HEK293 (cell line): ENCODE measurements at regions not wholly inside any gene's neighbourhood (a gene's known extent, or its start where the extent isn't known, plus 50 kb on each side); places are given as distances from the start of the nearest gene placed in this dataset.

ENCODE experiments used
- REPIN1 ChIP-seq: fragments of 450-650 bp; formaldehyde crosslinking; IDR thresholded peaks from 2 replicates; pipeline ENCODE4 v1.5.1; 2017; ENCODE audit warnings: missing biosample characterization, missing genetic modification characterization, low read depth
- ZBTB8A ChIP-seq: fragments of 450-650 bp; formaldehyde crosslinking; IDR thresholded peaks from 2 replicates; pipeline ENCODE4 v1.5.1; 2016; ENCODE audit warnings: missing biosample characterization, missing genetic modification characterization
- ZIC2 ChIP-seq: fragments of 450-650 bp; formaldehyde crosslinking; IDR thresholded peaks from 2 replicates; pipeline ENCODE4 v1.5.1; 2016; ENCODE audit warnings: missing biosample characterization, missing genetic modification characterization
- ZNF155 ChIP-seq: fragments of 450-650 bp; formaldehyde crosslinking; IDR thresholded peaks from 2 replicates; pipeline ENCODE4 v1.5.1; 2016; ENCODE audit warnings: missing biosample characterization, missing genetic modification characterization
- ZNF600 ChIP-seq: fragments of 450-650 bp; formaldehyde crosslinking; IDR thresholded peaks from 2 replicates; pipeline ENCODE4 v1.5.1; 2016; ENCODE audit warnings: missing biosample characterization, missing genetic modification characterization
- ZNF670 ChIP-seq: fragments of 450-650 bp; formaldehyde crosslinking; IDR thresholded peaks from 2 replicates; pipeline ENCODE4 v1.5.1; 2016; ENCODE audit warnings: missing biosample characterization, missing genetic modification characterization, low read depth
- ZNF707 ChIP-seq: fragments of 450-650 bp; formaldehyde crosslinking; IDR thresholded peaks from 2 replicates; pipeline ENCODE4 v1.5.1; 2016; ENCODE audit warnings: missing biosample characterization, missing genetic modification characterization
- TF ChIP-seq, protein P1 (sequence below): fragments of 450-650 bp; formaldehyde crosslinking; IDR thresholded peaks from 2 replicates; pipeline ENCODE4 v1.5.1; 2016; ENCODE audit warnings: missing biosample characterization, missing genetic modification characterization
- TF ChIP-seq, protein P2 (sequence below): fragments of 450-650 bp; formaldehyde crosslinking; IDR thresholded peaks from 2 replicates; pipeline ENCODE4 v1.5.1; 2016; ENCODE audit warnings: missing biosample characterization, missing genetic modification characterization
- TF ChIP-seq, protein P3 (sequence below): fragments of 450-650 bp; formaldehyde crosslinking; IDR thresholded peaks from 2 replicates; pipeline ENCODE4; 2016; ENCODE audit warnings: missing biosample characterization, missing genetic modification characterization

DNA sequence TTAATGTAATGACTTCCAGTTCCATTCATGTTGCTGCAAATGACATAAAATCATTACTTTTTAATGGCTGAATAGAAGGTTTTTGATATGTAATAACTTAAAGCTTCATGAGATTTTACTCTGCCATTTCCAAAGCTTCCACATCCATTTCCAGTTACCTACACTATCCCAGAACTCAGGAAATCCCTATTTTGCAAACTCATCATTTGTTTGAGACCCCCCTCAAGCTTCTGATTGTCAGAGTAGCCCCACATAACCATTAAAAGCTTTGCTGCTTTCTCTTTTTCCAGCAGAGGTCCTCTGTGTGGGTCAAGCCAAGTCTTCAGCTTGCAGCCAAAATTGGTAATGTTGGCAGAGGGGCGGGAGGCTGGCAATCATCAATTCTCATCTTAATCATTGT lies 50.6 kb upstream of the IL1R1 start:
- TF ChIP-seq, protein P1, sequence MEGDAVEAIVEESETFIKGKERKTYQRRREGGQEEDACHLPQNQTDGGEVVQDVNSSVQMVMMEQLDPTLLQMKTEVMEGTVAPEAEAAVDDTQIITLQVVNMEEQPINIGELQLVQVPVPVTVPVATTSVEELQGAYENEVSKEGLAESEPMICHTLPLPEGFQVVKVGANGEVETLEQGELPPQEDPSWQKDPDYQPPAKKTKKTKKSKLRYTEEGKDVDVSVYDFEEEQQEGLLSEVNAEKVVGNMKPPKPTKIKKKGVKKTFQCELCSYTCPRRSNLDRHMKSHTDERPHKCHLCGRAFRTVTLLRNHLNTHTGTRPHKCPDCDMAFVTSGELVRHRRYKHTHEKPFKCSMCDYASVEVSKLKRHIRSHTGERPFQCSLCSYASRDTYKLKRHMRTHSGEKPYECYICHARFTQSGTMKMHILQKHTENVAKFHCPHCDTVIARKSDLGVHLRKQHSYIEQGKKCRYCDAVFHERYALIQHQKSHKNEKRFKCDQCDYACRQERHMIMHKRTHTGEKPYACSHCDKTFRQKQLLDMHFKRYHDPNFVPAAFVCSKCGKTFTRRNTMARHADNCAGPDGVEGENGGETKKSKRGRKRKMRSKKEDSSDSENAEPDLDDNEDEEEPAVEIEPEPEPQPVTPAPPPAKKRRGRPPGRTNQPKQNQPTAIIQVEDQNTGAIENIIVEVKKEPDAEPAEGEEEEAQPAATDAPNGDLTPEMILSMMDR (tag by site-specific recombination): no peak
- TF ChIP-seq ZBTB8A (tag by site-specific recombination): no peak
- TF ChIP-seq ZNF155 (tag by site-specific recombination): no peak
- TF ChIP-seq ZNF707: no peak
- TF ChIP-seq REPIN1: no peak
- no peak for TF ChIP-seq ZNF670 (tag by site-specific recombination)
- no peak for TF ChIP-seq ZIC2 (tag by site-specific recombination)
- no peak for TF ChIP-seq ZNF600 (tag by site-specific recombination)
- TF ChIP-seq, protein P2, sequence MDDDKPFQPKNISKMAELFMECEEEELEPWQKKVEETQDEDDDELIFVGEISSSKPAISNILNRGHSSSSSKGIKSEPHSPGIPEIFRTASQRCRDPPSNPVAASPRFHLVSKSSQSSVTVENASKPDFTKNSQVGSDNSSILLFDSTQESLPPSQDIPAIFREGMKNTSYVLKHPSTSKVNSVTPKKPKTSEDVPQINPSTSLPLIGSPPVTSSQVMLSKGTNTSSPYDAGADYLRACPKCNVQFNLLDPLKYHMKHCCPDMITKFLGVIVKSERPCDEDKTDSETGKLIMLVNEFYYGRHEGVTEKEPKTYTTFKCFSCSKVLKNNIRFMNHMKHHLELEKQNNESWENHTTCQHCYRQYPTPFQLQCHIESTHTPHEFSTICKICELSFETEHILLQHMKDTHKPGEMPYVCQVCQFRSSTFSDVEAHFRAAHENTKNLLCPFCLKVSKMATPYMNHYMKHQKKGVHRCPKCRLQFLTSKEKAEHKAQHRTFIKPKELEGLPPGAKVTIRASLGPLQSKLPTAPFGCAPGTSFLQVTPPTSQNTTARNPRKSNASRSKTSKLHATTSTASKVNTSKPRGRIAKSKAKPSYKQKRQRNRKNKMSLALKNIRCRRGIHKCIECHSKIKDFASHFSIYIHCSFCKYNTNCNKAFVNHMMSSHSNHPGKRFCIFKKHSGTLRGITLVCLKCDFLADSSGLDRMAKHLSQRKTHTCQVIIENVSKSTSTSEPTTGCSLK: no peak
- TF ChIP-seq, protein P3, sequence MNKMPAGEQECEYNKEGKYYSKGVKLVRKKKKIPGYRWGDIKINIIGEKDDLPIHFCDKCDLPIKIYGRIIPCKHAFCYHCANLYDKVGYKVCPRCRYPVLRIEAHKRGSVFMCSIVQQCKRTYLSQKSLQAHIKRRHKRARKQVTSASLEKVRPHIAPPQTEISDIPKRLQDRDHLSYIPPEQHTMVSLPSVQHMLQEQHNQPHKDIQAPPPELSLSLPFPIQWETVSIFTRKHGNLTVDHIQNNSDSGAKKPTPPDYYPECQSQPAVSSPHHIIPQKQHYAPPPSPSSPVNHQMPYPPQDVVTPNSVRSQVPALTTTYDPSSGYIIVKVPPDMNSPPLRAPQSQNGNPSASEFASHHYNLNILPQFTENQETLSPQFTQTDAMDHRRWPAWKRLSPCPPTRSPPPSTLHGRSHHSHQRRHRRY (tag by site-specific recombination): no peak
